ENCODE measurements at regions not wholly inside any gene's neighbourhood (a gene's known extent, or its start where the extent isn't known, plus 50 kb on each side); places are given as distances from the start of the nearest gene placed in this dataset.

- Mint-ChIP-seq H3K4me3 (no peak overlapping the region), H3K4me1 (ENCODE audit: low read depth) (no peaks in the 10 kb centered on the region), H3K9me3 (peaks cover 32% of the 10 kb centered on the region), H3K36me3 (ENCODE audit: low read depth) (no peaks in the 10 kb centered on the region), H3K27me3 (ENCODE audit: insufficient read depth) (no peaks in the 10 kb centered on the region), H3K27ac (no peak overlapping the region)
- DNase-seq, result no peak
- TF ChIP-seq CTCF (IDR thresholded peaks at IDR 0.05), result no peak
Observed at GRCh38 chr6:94089941-94090340, 670.6 kb upstream of the EPHA7 start.

GRCh38 chr6:94088870-94089269 is 669.5 kb upstream of the EPHA7 start:
- H3K27me3 Mint-ChIP-seq (ENCODE audit: insufficient read depth), result no peaks in the 10 kb centered on the region
- no peak overlapping the region for H3K4me3 Mint-ChIP-seq
- no peak for DNase-seq
- no peak overlapping the region for H3K27ac Mint-ChIP-seq
- no peaks in the 10 kb centered on the region for H3K4me1 Mint-ChIP-seq (ENCODE audit: low read depth)
- H3K36me3 Mint-ChIP-seq (ENCODE audit: low read depth), result no peaks in the 10 kb centered on the region
- no peak for TF ChIP-seq CTCF (IDR thresholded peaks at IDR 0.05)
- H3K9me3 Mint-ChIP-seq, result peaks cover 36% of the 10 kb centered on the region

DNA sequence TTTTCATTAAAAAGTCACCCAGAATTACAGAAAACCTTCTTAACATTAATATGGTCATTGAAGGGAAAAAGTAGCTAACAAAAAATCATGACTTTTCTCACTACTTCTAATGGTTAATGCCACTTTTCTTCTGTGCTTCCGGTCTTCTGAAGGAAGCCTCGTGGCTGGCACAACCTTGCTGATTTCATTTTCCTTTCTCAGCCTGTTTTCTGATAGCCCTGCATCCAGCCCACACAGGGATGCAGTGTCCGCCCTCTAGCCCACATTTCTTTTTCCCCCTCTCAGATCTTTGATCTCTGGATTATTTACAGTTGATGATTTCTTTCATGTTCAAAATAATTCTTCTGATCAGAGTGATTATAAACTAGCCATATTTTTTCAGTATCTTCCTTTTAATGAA is 655.4 kb upstream of the EPHA7 start:
- DNase-seq, result no peak
- no peaks in the 10 kb centered on the region for H3K36me3 Mint-ChIP-seq (ENCODE audit: low read depth)
- no peak overlapping the region for H3K4me3 Mint-ChIP-seq
- no peaks in the 10 kb centered on the region for H3K27me3 Mint-ChIP-seq (ENCODE audit: insufficient read depth)
- no peaks in the 10 kb centered on the region for H3K4me1 Mint-ChIP-seq (ENCODE audit: low read depth)
- no peak for TF ChIP-seq CTCF (IDR thresholded peaks at IDR 0.05)
- H3K27ac Mint-ChIP-seq, result no peak overlapping the region
- peaks cover 12% of the 10 kb centered on the region for H3K9me3 Mint-ChIP-seq

- Mint-ChIP-seq H3K4me1 (ENCODE audit: low read depth) (no peaks in the 10 kb centered on the region), H3K27me3 (ENCODE audit: insufficient read depth) (no peaks in the 10 kb centered on the region), H3K4me3 (no peak overlapping the region), H3K27ac (no peak overlapping the region), H3K9me3 (peaks cover 10% of the 10 kb centered on the region), H3K36me3 (ENCODE audit: low read depth) (no peaks in the 10 kb centered on the region)
- no peak for DNase-seq
- no peak for TF ChIP-seq CTCF (IDR thresholded peaks at IDR 0.05)
Observed at GRCh38 chr6:94071835-94072234, 652.5 kb upstream of the EPHA7 start.

DNA sequence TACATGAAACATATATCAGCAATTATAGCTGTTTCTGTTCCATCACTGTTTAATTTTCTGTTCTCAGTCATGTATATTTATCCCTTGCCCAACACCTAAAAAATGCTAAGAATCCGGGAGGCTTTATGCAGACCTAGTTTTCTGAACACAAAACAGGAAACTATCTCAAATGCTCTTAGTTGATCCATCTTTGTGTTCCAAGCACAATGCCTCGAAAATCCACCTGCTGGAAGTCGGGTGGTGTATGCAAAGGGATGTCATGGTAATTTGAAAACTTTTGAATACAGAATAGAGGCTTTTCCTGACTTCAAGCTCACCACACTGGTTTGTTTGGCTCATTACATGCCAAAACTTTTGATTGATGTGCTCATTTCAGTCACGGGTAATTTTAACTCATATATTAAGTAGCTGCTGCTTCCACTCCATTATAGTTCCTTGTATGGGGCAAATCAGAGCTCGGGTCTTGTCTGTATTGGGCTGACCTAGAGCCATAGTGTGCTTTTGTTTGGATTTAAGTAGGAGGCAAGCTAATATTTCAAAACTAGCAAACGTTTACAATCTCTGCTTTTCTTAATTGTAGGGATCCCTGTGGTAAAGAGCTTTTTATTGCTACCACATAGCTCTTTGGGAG is 646.5 kb upstream of the EPHA7 start:
- DNase-seq, result no peak
- no peak overlapping the region for H3K4me3 Mint-ChIP-seq
- no peaks in the 10 kb centered on the region for H3K27me3 Mint-ChIP-seq (ENCODE audit: insufficient read depth)
- no peak for TF ChIP-seq CTCF (IDR thresholded peaks at IDR 0.05)
- H3K36me3 Mint-ChIP-seq (ENCODE audit: low read depth), result no peaks in the 10 kb centered on the region
- H3K9me3 Mint-ChIP-seq, result 0 out of 2 replicates have a peak, but pooled peaks cover 7% of the 10 kb centered on the region
- no peaks in the 10 kb centered on the region for H3K4me1 Mint-ChIP-seq (ENCODE audit: low read depth)
- no peak overlapping the region for H3K27ac Mint-ChIP-seq

DNA sequence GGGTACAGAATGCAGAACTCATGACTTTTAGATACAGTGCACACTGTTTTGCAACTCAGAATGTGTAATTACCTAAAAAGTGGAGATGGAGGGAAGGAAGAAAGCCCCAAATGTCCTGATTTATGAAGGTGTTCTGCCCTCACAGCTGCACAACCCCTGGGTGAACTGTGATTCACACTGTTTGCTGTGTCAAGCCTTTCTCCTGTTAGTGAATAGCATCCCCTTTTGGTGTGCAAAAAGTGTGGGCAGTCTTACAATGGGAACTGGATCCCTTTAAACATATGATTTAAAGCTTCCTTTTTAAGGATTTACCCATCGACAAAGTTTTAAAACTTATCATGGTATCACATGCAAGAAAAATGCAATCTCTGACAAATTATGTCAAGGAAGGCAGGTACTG is 633.4 kb upstream of the EPHA7 start:
- no peak overlapping the region for H3K27ac Mint-ChIP-seq
- H3K36me3 Mint-ChIP-seq (ENCODE audit: low read depth), result no peaks in the 10 kb centered on the region
- no peaks in the 10 kb centered on the region for H3K4me1 Mint-ChIP-seq (ENCODE audit: low read depth)
- no peak for DNase-seq
- no peak overlapping the region for H3K4me3 Mint-ChIP-seq
- peaks cover 45% of the 10 kb centered on the region for H3K9me3 Mint-ChIP-seq
- no peak for TF ChIP-seq CTCF (IDR thresholded peaks at IDR 0.05)
- H3K27me3 Mint-ChIP-seq (ENCODE audit: insufficient read depth), result no peaks in the 10 kb centered on the region
